ENCODE measurements at regions not wholly inside any gene's neighbourhood (a gene's known extent, or its start where the extent isn't known, plus 50 kb on each side); places are given as distances from the start of the nearest gene placed in this dataset.

GRCh38 chr6:14190191-14190928 is 72.8 kb downstream of the CD83 start:
- Histone ChIP-seq H3K4me3 (ENCODE audit: low read length) (no peak overlapping the region), H3K4me2 (ENCODE audit: low read length) (no peak overlapping the region), H4K20me1 (ENCODE audit: insufficient read depth) (no peaks in the 10 kb centered on the region), H2AFZ (ENCODE audit: low read depth, low read length) (no peak overlapping the region), H3K27me3 (ENCODE audit: insufficient read depth, low read depth, low read length) (no peaks in the 10 kb centered on the region), H3K36me3 (ENCODE audit: insufficient read depth, low read length) (no peaks in the 10 kb centered on the region), H3K9me2 (ENCODE audit: insufficient read depth, low read length) (no peaks in the 10 kb centered on the region), H3K9me3 (ENCODE audit: low read length) (no peaks in the 10 kb centered on the region), H3K9ac (ENCODE audit: low read length) (no peak overlapping the region), H3F3A (ENCODE audit: insufficient read depth, low read length, poor library complexity, severe bottlenecking) (no peaks in the 10 kb centered on the region), H3K79me2 (replicated peaks; ENCODE audit: insufficient read depth, low read length) (no peaks in the 10 kb centered on the region), H3K27ac (ENCODE audit: low read length) (no peak overlapping the region)
- TF ChIP-seq SMC3 (conservative IDR thresholded peaks at IDR 0.05; ENCODE audit: poor library complexity), result no peak
- TF ChIP-seq, protein P1, sequence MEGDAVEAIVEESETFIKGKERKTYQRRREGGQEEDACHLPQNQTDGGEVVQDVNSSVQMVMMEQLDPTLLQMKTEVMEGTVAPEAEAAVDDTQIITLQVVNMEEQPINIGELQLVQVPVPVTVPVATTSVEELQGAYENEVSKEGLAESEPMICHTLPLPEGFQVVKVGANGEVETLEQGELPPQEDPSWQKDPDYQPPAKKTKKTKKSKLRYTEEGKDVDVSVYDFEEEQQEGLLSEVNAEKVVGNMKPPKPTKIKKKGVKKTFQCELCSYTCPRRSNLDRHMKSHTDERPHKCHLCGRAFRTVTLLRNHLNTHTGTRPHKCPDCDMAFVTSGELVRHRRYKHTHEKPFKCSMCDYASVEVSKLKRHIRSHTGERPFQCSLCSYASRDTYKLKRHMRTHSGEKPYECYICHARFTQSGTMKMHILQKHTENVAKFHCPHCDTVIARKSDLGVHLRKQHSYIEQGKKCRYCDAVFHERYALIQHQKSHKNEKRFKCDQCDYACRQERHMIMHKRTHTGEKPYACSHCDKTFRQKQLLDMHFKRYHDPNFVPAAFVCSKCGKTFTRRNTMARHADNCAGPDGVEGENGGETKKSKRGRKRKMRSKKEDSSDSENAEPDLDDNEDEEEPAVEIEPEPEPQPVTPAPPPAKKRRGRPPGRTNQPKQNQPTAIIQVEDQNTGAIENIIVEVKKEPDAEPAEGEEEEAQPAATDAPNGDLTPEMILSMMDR (IDR thresholded peaks at IDR 0.05; ENCODE audit: poor library complexity, severe bottlenecking), result no peak
- TF ChIP-seq EP300 (conservative IDR thresholded peaks at IDR 0.05; ENCODE audit: poor library complexity, severe bottlenecking), result no peak
- TF ChIP-seq RAD21 (conservative IDR thresholded peaks at IDR 0.05), result no peak
- no peak for TF ChIP-seq TAF1 (IDR thresholded peaks at IDR 0.05; ENCODE audit: low read depth)
- TF ChIP-seq EZH2 (IDR thresholded peaks at IDR 0.05; ENCODE audit: borderline replicate concordance, insufficient read depth, low read length, poor library complexity, severe bottlenecking), result no peak
- no peak for TF ChIP-seq MXI1 (conservative IDR thresholded peaks at IDR 0.05; ENCODE audit: poor library complexity, severe bottlenecking)
- TF ChIP-seq POLR2AphosphoS5 (IDR thresholded peaks at IDR 0.05), result no peak
- TF ChIP-seq REST (IDR thresholded peaks at IDR 0.05; ENCODE audit: borderline replicate concordance), result no peak

DNA sequence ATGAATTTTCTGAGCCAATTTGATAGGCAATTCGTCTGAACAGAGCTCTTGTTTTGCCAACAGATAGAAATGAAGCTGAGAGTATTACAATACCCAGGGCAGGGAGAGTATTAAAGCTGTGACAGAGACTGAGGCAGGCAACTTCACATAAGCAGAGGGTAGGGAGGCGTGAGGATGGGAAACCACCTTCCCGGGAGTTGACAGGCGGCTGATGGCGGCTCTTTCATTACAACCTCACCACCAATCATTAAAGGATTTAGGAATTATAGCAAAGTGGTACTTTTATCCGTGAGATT is 73.3 kb downstream of the CD83 start:
- Histone ChIP-seq H3K9me3 (ENCODE audit: low read length) (no peaks in the 10 kb centered on the region), H3K79me2 (replicated peaks; ENCODE audit: insufficient read depth, low read length) (no peaks in the 10 kb centered on the region), H3K4me2 (ENCODE audit: low read length) (no peak overlapping the region), H3K9me2 (ENCODE audit: insufficient read depth, low read length) (no peaks in the 10 kb centered on the region), H3K36me3 (ENCODE audit: insufficient read depth, low read length) (no peaks in the 10 kb centered on the region), H4K20me1 (ENCODE audit: insufficient read depth) (no peaks in the 10 kb centered on the region), H2AFZ (ENCODE audit: low read depth, low read length) (no peak overlapping the region), H3K27ac (ENCODE audit: low read length) (no peak overlapping the region), H3K27me3 (ENCODE audit: insufficient read depth, low read depth, low read length) (no peaks in the 10 kb centered on the region), H3F3A (ENCODE audit: insufficient read depth, low read length, poor library complexity, severe bottlenecking) (no peaks in the 10 kb centered on the region), H3K4me3 (ENCODE audit: low read length) (no peak overlapping the region), H3K9ac (ENCODE audit: low read length) (no peak overlapping the region)
- TF ChIP-seq TAF1 (IDR thresholded peaks at IDR 0.05; ENCODE audit: low read depth), result no peak
- TF ChIP-seq REST (IDR thresholded peaks at IDR 0.05; ENCODE audit: borderline replicate concordance), result no peak
- no peak for TF ChIP-seq EZH2 (IDR thresholded peaks at IDR 0.05; ENCODE audit: borderline replicate concordance, insufficient read depth, low read length, poor library complexity, severe bottlenecking)
- no peak for TF ChIP-seq SMC3 (conservative IDR thresholded peaks at IDR 0.05; ENCODE audit: poor library complexity)
- no peak for TF ChIP-seq RAD21 (conservative IDR thresholded peaks at IDR 0.05)
- no peak for TF ChIP-seq MXI1 (conservative IDR thresholded peaks at IDR 0.05; ENCODE audit: poor library complexity, severe bottlenecking)
- no peak for TF ChIP-seq EP300 (conservative IDR thresholded peaks at IDR 0.05; ENCODE audit: poor library complexity, severe bottlenecking)
- TF ChIP-seq POLR2AphosphoS5 (IDR thresholded peaks at IDR 0.05), result no peak
- TF ChIP-seq, protein P1 (IDR thresholded peaks at IDR 0.05; ENCODE audit: poor library complexity, severe bottlenecking), result no peak
